CD1c-positive myeloid dendritic cell (primary cell): ENCODE measurements at regions not wholly inside any gene's neighbourhood (a gene's known extent, or its start where the extent isn't known, plus 50 kb on each side); places are given as distances from the start of the nearest gene placed in this dataset.

Experiments
- DNase-seq: peaks from one replicate; pipeline ENCODE4 v3.0.0-alpha.2; 2016; ENCODE audit errors: extremely low spot score

DNA sequence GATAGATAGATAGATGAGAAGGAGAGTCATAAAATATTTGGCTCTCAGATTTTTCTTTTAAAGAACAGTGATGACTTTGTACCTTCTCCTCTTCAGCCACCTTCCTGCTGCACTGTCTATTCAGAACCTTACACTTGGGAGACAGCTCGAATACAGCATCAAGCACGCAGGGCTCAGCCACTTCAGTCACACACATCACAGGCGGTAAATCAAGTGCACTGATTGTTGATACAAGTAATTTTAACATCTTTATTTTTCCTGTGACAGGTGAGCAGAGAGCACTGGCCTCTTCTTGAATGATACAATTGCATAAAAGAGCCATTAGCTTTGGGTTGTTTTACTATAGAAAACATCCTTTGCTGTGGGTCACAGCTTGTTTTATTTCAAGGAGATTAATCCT lies 1118.5 kb upstream of the EYS start:
- DNase-seq, result no peak

DNA sequence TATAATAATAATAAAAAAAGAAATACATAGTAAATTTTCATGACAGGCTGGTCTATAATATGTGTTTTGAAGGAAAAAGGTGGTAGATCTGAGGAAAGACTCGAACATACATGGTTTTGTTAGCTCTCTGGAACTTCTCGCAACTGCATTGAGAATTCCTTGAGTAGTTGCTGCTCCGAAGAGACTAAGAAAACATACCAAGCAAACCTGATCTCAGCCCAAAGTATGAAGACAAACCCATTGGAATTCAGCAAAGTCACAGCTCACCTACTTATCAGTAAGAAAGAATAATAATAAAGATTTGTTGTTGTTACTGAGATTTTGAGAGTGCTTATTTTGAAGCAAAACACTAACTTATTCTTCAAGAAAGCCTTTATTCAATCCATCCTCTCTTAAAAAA lies 1107.1 kb upstream of the EYS start:
- DNase-seq, result no peak

DNA sequence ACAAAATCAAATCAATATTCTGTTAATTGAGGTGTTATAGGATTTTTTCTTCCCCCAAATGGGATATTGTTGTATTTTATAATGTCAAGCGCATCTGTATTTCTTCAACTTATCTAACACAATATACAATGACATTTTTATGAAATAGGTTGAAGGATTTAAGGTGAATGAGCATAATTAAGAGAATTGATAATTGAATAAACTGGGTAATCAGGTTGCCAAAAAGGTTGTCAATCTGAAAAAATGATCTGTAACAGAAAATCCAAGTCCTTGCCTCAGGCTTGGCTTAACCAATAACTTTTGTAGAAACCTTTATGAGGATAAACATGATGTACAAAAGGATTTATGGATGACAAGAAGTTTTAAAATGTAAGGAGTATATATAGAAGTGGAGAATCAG lies 1101.7 kb upstream of the EYS start:
- no peak for DNase-seq

DNA sequence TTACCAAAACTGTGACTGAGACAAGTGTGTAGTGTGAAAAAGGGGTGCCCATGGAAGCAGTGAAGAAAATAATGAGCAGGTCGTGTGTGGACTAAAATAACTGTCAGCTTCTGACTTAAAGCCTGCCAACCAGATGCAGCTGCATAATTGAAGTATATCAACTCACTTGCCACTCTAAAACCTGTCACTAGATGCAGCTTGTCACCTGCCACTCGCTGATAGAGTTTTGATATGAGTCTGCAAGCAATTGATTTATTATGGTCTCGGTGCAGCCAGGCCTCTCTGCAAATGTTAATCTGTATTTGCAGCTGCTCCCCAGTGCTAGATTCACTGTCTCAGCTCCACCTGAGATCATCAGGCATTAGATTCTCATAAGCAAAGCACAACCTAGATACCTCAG lies 1090.0 kb upstream of the EYS start:
- no peak for DNase-seq

DNA sequence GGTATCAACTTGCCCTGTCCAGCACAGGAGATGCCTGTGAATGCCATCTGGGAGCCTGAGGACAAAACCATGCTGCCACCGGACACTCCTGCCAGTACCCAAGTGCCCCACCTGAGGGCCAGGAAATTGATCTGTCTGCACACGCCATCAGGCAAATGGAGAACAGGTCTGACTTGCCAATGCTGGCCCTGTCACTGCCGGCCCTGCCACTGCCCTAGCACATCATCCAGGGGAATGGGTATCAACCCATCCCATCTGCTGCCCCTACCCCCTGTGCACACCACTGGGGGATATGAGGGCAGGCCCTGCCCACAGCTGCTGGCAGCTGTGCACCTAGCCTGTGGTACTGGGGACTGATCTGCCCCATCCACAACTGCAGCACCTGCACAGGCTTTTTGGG lies 1081.6 kb upstream of the EYS start:
- no peak for DNase-seq

DNA sequence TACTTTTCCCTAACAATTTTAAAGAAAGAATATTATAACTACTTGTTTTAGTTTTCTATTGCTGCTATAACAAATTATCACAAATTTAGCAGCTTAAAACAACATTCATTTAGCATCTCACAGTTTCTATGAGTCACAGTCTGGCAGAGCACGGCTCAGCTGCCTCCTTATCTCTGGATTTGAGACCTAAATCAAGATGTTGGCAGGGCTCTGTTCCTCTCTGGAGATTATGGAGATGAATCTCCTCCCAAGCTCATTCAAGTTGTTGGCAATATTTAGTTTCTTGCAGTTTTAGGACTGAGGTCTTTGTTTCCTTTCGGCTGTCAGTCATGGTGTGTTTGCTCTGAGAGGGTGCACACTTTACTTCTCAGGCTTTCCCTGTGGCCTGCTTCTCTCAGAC lies 1065.8 kb upstream of the EYS start:
- DNase-seq, result no peak

DNA sequence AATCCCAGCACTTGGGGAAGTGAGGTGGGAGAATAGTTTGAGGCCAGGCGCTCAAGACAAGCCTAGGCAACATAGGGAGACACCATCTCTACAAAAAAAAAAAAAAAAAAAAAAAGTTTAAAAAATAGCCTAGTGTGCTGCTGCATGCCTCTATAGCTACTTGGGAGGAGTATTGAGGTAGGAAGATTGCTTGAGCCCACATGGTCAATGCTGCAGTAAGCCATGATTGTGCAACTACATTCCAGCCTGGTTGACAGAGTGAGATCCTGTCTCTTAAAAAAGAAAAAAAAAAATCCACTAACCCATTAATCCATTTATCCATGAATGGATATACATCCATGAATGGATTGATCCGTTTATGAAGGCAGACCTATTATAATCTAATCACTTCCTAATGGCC lies 1064.6 kb upstream of the EYS start:
- no peak for DNase-seq

DNA sequence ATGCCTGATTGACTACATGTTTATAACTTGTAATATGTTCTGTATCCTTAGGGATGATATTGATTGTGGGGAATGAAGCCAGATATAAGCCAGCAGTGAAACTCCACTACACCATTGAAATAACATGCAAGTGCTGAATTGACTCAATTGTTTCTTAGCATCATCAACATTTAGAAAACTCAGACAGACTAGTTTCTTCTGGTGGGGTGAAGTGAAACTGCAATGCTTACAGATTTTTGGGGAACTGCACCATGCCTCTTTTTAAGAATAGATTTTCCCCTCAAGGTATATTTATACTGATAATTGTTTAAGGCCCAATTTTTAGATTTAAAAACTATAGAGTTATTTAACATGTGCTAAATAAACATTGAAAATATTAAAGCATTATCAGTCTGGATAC lies 1044.6 kb upstream of the EYS start:
- DNase-seq, result no peak

DNA sequence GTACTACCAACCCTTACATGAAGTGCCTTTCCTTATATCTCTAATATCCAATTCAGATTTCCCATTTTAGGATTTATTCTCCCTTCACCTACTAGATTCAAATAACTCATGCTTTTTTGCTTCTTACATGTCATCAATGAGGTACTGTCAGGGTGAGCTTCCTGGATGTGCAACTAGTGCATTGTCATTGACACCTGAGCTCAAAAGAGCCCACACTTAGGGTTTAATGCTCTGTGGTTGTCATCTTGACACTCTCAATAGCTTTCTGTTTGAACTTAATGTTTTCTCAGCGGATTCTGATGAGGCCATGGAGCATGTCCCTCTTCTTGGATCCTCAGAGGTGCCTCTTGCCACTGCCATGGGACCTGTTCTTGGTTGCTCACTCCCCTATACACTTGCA lies 1033.3 kb upstream of the EYS start:
- no peak for DNase-seq

DNA sequence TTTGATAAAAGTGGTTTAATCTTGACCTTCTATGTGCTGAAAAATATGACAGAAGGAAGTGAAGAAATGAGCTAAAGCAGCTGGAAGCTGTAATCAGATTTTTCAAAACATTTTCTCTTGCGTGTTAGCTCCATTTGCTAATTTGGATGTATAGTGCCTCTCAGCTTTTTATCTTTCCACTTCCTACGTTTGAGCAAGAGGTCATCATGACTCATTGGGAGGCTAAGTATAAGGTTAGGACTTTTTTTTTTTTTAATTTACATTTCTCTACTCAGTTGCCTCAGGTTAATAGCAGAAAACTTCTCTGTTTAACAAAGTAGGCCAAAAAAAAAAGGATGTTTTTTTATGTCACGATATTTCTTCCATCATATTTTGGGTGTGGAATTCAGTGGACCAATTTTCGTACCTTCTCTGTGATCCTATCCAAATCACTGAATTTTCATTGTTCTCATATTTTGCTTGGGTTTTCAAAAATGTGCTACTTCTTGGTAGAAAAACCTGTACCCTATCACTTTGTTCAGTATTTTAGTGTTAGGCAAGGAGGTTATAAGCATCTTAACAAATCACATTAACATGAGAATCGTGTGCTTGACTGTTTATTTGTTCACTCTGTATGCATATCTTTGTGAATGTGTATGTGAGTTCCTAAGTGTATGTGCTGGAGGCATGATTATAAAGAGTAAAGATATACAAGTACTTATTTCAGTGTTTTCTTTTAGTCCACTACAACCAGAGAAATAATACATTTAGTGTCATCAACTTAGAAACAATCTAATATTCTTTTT lies 1028.3 kb upstream of the EYS start:
- DNase-seq, result no peak

DNA sequence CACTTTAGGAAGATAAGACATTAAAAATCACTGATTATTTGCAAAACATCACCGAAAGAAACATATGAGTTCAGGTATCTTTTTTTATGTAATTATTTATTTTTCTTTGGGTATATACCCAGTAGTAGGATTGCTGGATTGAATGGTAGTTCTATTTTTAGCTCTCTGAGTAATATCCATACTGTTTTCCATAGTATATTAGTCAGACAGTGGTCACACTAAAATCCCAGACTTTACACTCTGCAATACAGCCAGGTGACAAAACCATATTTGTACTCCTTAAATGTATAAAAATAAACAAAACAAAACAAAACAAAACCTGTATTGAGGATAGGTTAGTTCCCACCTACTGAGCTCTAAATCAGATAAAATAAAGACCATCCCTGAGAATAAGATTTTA lies 1024.3 kb upstream of the EYS start:
- no peak for DNase-seq

DNA sequence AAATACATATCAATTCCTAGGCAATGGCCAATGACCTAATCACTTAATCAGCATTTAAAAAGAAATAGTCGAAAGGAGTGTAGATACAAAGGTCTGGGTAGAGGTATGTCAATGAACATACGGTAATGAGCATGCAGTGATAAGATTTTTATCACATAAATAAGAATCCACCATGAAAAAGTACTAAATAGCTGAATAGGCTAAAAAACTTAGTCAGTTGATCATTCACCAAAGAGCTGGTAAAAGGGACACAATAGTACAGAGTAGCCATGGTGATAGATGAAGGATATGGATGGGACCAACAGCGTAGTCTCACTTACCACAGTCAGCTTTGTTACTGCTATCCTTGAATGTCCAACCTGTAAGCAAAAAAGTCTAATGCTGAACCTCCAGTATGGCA lies 1018.6 kb upstream of the EYS start:
- no peak for DNase-seq

DNA sequence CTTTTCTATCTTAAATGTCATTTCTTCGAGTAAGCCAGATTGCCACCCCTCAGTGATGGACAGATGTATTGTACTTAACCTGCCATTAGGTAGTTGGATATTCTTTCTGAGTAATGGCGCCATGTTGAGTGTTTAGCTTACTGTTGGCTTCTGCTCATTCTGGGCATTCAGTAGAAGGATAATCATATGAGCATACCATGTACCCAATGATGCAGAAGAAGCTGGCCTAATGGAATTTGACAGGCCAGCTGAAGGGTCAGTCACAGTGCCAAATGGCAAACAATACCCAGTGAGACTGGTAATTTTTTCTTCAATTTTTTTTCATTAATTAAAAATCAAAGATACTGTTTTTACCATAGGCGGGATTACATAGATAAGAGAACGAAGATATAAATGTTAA lies 1010.8 kb upstream of the EYS start:
- no peak for DNase-seq

DNA sequence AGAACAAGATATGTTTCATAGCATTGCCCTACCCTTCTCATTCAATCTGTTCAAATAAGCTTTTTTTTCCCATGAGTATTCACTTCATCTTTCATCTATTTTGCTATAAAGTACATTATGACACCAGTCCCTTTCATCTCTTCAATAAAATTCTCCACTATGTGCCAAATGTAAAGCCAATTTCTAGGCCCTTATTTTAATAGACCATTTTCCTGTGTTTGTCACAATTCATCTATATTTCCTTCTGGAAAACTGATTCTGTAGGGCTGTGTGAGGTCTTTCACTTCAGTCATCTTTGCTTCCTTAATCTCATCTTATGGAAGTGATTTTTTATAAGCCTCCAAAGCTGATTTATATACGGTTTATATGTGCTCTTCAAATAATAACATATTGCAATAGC lies 992.4 kb upstream of the EYS start:
- no peak for DNase-seq

DNA sequence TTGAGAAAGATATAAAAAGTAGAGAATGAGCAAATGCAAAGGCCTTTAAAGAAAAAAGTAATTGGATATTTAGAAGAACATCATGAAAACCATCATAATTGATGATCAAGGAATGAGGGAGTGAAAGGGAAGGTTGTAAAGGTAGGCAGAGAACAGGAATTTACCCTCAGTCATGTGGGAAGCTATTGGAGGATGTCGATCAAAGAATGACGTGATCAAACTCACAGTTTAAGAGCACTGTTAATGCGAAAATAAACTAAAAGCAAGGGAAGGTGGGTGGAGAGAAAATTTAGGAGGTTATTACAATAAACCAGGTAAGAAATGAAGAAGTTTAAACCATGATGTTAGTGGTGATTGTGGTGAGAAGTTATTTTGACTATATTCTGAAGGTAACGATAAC lies 982.6 kb upstream of the EYS start:
- DNase-seq, result no peak

DNA sequence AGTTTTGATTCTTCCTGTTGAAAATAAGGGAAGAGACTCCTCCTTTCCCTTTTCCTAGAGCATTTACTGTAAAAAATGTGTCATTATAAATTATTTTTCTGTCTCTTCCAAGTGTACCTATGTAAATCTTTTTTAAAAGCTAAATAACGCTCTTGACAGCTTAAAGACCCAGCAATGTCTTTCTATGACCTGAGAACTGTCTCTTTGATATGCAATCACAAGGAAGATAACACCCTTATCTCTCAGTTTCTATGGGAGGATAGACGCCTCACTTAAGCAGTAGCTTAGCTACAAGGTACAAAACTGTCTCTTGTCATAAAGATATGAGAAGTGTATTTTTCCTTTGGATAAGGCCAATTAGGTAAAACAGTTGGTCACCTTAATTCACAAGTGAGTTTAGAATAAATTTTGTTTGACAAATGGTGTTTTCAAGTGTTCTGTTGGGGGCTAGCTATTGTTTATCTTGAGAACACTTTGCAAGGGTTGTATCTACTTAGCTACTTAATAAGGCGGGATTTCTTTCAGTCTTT lies 980.6 kb upstream of the EYS start:
- no peak for DNase-seq

DNA sequence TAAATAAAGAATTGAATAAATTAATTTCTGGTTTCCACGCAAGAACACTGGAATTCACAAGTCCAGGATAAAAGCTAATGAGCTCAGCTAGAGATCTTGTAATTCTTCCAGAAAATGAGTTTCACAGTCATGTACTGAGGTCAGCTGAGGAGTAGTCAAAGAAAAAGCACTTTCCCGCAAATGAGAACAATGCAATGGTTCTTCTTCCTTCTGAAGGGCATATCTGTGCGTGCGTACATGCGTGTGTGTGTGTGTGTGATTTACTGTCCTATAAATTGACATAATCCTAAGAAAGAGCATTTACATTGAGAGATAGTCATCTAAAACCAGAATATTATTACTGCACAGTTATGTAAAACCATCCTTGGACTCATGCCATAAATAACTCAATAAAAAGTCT lies 968.9 kb upstream of the EYS start:
- no peak for DNase-seq

DNA sequence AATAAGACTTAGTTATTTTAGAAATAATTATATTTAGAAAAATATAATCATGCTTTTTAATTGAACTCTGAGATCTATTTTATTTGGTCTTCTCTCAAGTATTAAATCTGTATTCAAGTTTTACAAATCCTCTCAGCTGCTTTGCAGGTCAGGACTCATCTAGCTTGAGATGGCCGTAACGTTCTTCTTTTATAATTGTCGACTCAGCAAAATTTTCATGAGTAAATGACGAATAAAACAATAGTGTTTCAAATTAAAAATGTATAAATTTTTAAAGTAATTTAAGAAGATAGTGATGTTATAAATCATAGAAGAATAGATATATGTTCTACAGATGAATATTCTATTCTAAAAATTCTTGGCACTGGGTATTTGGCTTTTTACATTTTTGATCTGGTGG lies 957.1 kb upstream of the EYS start:
- DNase-seq, result no peak

DNA sequence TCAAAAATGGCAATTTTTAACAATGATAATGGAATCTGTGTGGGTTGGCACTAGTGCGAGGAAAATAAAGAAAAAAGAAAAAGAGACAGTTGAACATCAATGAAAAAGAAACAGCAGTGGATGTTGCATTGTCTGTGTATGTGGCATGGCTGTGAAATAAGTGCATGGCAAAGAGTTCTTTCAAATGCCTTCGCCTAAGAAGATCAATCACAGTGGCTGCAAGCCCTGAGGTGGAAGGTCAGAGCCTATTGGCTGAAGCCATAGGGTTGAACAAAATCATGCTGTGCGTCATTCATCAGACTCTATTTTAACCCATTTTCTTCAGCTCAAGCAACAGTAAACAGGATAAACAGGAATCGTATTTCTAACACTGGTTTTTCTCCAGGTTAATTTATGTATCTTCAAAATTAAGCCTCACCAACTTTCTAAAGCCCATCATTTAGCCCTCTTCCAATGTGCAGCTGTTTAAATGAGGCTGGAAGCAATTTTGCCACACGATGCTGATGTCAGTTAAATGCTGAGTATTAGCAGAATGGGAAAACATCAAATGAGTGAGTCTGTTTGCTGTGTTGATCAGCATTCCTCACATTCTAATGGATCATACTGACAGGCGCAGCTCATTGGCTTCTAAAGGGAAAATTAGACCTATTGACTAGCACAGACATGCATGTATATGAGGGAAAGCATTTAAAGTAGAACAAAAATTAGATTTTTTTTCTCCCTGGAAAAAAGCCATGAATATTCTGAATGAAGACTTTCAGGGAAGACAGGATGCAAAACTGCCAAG lies 955.9 kb upstream of the EYS start:
- DNase-seq, result no peak

DNA sequence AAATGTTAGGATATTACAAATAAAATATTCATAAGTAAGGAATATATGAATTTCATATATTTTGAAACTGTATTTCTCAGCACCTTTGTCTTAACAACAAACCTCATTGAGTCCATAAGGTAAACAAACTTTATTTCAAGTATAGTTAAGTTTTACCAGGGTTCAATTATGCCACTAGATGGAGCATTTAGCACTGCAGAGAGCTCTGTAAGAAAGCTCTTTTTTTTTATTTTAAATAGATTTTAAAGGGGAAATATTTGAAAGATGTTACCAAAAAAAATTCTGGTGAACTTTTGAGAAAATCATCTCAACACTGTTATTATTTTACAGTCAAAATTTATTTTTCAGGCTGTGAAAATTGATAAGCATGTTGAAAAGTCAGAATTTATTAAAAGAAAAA lies 955.2 kb upstream of the EYS start:
- no peak for DNase-seq

DNA sequence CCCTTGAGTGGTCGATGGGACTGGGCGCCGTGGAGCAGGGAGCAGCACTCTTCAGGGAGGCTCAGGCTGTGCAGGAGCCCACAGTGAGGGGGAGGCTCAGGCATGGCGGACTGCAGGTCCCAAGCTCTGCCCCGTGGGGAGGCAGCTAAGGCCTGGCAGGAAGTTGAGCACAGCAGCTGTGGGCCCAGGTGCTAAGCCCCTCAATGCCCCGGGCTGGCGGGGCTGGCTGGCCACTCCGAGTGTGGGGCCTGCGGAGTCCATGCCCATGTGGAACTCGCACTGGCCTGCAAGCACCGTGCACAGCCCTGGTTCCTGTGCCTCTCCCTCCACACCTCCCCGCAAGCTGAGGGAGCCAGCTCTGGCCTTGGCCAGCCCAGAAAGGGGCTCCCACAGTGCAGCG lies 948.4 kb upstream of the EYS start:
- no peak for DNase-seq

DNA sequence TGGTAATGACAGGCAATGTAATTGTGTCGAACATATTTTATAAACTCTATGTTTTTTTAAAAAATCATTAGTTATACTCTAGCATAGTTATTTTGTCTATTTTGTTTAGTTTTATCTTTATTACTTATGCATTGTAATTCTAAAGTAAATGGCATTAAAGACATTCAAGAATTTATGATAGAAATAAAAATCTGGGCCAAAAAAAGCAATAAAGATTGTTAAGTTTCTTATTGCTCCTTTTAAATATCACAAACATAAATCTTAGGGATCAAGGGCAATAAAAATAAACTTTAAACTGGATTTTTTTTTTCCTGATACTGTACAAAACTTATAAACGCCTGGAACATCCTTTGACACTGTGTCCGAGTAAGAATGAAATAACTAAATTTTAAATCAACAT lies 931.5 kb upstream of the EYS start:
- no peak for DNase-seq

DNA sequence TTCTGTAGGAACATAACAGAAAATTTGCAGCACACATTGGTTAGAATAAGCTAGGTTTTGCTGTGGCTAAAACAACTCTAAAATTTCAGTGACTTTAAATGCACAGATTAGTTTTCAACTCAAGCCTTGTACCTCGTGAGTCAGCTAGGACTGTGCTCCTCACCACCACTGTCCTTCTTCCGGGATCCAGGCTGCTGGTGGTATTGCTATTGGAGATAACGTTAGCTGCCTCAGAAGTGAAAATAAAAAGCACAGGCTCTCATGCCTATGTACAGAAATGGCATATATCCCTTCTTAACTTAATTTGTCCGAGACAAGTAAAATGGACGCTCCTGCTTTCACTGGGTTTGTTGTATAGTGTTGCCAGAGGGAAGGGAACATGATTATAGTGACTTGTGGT lies 931.1 kb upstream of the EYS start:
- DNase-seq, result no peak
